HG02973 (cell line): ENCODE measurements at regions not wholly inside any gene's neighbourhood (a gene's known extent, or its start where the extent isn't known, plus 50 kb on each side); places are given as distances from the start of the nearest gene placed in this dataset.
A peak's percentile ranks its signal among the peaks of the same experiment; 100 is the strongest.
"Not testable (repeated sequence)": the region's sequence is repeated elsewhere in the genome, so short reads cannot be mapped to it uniquely, and the experiment has no call there.

Experiments used
- ATAC-seq: cut with Tn5 transposase; IDR thresholded peaks from one replicate; pipeline ENCODE4 v1.9.1; 2021; ENCODE audit warnings: moderate library complexity; ENCODE audit not compliant: unreplicated experiment

GRCh38 chr13:76314495-76314894 is 571.7 kb downstream of the KCTD12 start:
- ATAC-seq, result no peak

- ATAC-seq, result no peak
Measured at GRCh38 chr13:76307142-76307541, 579.1 kb downstream of the KCTD12 start.

DNA sequence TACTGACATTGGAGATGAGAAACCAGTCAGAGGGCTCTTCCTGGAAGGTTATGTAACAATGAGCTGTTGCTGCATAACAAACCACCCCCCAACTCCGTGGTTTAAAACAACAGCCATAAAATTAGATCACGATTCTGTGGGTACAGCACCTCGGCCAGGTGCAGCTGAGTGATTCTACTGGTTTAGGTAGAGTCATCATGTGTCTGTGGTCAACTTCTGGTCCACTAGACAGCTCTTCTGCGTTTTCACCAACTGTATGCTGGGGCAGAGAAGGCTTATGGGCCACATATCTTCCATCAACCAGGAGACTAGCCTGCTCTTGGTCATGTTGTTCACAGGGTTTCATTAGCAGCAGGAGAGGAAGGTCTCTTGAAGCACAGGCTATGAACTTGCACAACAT is 585.5 kb downstream of the KCTD12 start:
- ATAC-seq, result no peak

GRCh38 chr13:76297331-76297730 is 588.9 kb downstream of the KCTD12 start:
- no peak for ATAC-seq

- no peak for ATAC-seq
Measured at GRCh38 chr13:76296751-76297150, 589.5 kb downstream of the KCTD12 start.

GRCh38 chr13:76295020-76295419 is 591.2 kb downstream of the KCTD12 start:
- ATAC-seq, result not testable (repeated sequence)

DNA sequence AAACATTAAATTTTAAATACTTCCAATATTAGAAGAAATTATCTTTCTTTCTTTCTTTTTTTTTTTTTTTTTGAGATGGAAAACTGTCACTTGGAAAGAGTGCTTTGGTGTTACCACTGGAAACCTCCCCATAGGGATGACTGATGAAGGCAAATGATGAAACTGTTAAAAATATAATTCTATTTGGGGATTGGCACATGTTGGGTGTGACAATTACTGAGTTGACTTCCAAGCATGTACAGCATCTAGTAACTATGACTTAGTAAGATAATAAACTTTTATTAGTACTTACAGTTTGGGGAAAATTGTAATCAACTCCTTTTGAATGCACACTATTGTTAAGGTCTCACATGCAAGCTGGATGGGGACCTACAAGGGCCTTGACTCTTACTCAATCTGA is 592.5 kb downstream of the KCTD12 start:
- ATAC-seq, result no peak

- peak; percentile 53 for ATAC-seq
Measured at GRCh38 chr13:76293346-76293745, 592.9 kb downstream of the KCTD12 start.

DNA sequence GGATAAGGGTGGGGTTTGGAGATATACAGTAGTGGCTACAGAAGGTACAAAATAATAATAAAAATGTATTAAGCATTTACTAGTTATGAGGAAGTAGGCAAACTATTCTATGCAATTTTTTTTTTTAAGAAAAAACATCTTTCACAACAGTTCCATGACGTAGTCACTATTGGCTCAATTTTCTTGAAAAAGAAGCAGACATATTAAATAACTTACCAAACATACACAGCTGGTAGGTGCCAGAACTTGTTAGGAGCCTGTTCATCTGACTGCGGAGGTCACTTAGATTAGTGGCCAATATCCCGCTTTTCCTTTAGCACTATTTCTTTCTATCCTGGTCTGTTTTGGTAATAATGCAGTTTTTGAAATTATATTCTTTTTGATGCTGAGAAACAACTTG is 593.5 kb downstream of the KCTD12 start:
- no peak for ATAC-seq

DNA sequence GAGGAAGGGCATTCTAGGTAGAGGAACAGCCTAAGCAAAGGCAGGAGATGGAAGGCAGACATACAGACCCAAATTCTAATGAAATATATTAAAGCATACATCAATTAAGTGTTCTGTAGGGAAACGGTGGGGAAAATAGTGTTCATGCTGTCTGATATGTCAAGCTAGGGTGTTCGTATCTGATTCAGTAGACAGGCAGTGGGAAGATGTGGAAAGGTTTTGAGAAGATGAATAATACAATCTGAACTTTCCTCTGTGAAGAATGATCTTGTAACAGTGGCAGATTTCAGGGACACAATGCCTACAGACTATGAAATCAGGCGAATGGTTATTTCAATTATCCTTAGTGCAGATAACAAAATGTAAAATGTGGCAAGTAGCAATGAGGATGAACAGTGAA is 594.2 kb downstream of the KCTD12 start:
- ATAC-seq, result no peak

GRCh38 chr13:76289558-76289957 is 596.6 kb downstream of the KCTD12 start:
- no peak for ATAC-seq

- no peak for ATAC-seq
Measured at GRCh38 chr13:76286178-76286577, 600.0 kb downstream of the KCTD12 start.

GRCh38 chr13:76285463-76285862 is 600.7 kb downstream of the KCTD12 start:
- no peak for ATAC-seq

DNA sequence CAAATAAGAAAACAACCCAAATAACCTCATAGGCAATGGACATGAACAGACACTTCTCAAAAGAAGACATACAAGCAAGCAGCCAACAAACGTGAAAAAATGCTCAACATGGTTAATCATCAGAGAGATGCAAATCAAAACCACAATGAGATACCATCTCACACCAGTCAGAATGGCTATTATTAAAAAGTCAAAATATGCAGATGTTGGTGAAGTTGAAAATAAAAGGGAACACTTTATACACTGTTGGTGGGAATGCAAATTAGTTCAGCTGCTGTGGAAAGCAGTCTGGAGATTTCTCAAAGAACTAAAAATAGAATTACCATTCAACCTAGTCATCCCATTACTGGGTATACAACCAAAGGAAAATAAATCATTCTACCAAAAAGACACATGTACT is 606.4 kb downstream of the KCTD12 start:
- ATAC-seq, result not testable (repeated sequence)

DNA sequence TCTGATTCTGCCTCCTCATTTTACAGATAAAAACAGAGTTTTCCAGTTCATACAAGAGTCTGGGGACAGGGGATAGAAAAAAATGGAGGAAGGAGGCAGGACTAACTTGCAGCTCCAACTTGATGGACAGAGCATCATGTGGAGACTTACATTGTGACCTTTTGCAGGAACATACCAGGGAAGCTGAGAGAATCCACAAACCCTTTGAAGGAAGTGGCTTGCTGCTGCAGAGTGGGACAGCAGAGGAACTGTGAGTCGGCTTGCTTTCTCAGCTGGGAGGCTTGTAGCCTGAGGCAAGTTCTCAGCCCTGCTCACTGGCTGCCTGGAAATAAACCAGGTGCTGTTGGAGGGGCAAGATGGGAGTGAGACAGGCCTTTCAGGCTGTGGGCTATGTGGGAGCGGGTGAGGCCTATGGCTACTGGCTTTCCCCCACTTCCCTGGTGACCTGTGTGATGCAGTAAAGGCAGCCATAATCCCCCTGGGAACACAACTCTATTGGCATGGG is 614.4 kb downstream of the KCTD12 start:
- ATAC-seq, result no peak

DNA sequence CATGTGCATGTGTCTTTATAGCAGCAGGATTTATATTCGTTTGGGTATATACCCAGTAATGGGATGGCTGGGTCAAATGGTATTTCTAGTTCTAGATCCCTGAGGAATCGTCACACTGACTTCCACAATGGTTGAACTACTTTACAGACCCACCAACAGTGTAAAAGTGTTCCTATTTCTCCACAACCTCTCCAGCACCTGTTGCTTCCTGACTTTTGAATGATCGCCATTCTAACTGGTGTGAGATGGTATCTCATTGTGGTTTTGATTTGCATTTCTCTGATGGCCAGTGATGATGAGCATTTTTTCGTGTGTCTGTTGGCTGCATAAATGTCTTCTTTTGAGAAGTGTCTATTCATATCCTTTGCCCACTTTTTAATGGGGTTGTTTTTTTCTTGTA is 617.9 kb downstream of the KCTD12 start:
- not testable (repeated sequence) for ATAC-seq

GRCh38 chr13:76267216-76267615 is 619.0 kb downstream of the KCTD12 start:
- ATAC-seq, result no peak

DNA sequence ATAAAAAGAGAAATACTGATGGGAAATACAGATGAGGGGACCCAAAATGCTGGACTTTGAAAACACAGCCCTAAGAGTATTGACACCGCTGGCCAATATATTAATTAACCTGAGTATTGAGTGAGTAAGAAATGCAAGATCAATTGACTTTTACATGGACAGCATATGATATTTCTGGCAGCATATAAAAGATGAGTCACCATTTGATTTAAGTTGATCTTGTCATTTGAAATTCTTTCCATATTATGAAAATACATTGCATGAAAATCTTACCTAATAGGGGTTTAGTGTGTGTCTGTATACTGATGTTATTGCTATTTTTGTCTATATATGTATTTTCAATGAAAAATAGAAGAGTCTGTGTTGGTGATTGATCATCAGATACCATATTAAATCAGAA is 619.6 kb downstream of the KCTD12 start:
- ATAC-seq, result no peak

DNA sequence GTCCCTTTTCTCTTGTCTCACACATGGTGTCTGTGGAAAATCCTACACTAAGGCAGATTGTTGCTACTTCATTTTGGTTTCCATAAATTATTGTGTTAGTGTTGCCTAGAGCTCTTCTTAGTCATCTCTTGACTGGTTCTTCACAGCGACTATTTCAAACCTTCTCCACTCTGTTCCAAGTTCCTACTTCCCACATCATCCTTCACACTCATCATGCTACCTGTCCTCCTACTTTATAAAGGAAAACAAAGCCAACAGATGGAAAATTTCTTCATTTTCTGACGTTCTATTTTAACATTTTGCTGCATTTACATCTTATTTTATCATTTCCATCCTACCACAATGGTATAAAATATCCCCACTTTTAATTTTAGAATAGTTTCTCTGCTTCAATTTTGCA is 614.1 kb downstream of the LMO7 start:
- no peak for ATAC-seq

GRCh38 chr13:76245920-76246319 is 609.8 kb downstream of the LMO7 start:
- no peak for ATAC-seq

DNA sequence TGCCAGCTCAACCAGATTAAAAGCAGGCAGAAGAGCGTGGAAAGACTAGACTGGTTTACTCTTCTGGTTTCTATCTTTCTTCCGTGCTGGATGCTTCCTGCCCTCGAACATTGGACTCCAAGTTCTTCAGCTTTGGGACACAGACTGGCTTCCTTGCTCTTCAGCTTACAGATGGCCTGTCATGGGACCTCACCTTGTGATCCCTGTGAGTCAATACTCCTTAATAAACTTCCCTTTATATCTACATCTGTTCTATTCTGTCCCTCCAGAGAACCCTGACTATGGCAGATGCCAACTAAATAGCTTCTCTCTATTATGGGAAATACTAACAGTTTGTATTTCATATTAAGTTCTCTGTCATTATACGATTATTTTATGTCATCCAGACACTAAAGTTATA is 609.1 kb downstream of the LMO7 start:
- no peak for ATAC-seq

DNA sequence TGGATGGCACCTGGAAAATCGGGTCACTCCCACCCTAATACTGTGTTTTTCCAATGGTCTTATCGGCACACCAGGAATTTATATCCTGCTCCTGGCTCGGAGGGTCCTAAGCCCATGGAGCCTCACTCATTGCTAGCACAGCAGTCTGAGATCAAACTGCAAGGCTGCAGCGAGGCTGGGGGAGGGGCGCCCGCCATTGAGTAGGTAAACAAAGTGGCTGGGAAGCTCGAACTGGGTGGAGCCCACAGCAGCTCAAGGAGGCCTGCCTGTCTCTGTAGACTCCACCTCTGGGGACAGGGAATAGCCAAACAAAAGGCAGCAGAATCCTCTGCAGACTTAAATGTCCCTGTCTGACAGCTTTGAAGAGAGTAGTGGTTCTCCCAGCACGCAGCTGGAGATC is 607.0 kb downstream of the LMO7 start:
- not testable (repeated sequence) for ATAC-seq

DNA sequence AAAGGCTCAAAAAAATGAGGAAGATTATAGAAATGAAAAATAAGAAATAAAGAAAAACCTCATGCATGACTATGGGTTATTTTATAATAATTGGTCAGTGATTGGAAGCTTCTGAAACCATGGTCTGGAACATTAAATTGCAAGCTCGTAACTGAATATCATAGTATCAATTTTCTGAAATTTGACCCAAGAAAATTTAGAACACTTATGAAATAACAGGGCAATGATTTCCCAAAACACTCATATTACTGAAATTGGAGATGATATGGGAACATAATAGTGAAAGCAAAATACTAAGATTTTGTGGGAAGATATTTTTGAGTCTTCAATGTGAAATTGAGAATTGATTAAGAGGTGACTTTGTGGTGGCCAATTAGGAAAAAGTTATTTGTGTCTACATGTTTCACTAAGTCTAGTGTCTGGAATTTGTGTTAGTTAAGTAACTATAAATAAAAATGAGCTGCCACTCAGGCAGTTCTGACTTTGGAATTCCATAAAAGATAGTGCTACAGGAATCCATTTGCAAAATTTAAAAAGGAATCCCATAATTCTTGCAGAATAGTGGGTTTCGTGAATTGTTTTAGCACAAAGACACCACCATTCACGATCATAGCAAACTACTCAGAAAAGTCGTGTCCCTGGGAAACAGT is 603.0 kb downstream of the LMO7 start:
- no peak for ATAC-seq
